Kidney (tissue), 13 donors: ENCODE measurements at regions not wholly inside any gene's neighbourhood (a gene's known extent, or its start where the extent isn't known, plus 50 kb on each side); places are given as distances from the start of the nearest gene placed in this dataset.

Experiments
- DNase-seq, 5 donors: peaks; one replicate each; pipeline ENCODE4 v3.0.0-alpha.2; 2013 to 2020
- FAIRE-seq: peaks from 2 replicates; lab custom pipeline; 2012; peaks lifted over from hg19 to GRCh38; lab: Jason Lieb, UNC
- H3K27ac ChIP-seq, 2 donors: one replicate each; pipeline ENCODE4 v1.7.0; 2013; ENCODE audit warnings: low read depth in 2 of 2, low read length in 2 of 2, inconsistent platforms in 1 of 2
- H3K27me3 ChIP-seq: one replicate; pipeline ENCODE4 v1.7.1; 2013; ENCODE audit warnings: low read length, inconsistent platforms; ENCODE audit not compliant: control insufficient read depth, insufficient read depth
- H3K36me3 ChIP-seq, 3 donors: one replicate each; pipeline versions ENCODE4 v1.7.0 to v1.7.1; 2013; ENCODE audit warnings: low read length in 3 of 3, control low read depth in 1 of 3, inconsistent platforms in 1 of 3; ENCODE audit not compliant: insufficient read depth in 3 of 3, control insufficient read depth in 2 of 3
- H3K4me1 ChIP-seq, 3 donors: one replicate each; pipeline versions ENCODE4 v1.7.0 to v1.7.1; 2013; ENCODE audit warnings: low read length in 3 of 3, inconsistent platforms in 1 of 3, low read depth in 1 of 3; ENCODE audit not compliant: control insufficient read depth in 2 of 3, insufficient read depth in 2 of 3
- H3K4me3 ChIP-seq, 3 donors: one replicate each; pipeline versions ENCODE4 v1.7.0 to v1.8.1; 2013; ENCODE audit warnings: low read length in 3 of 3, control low read depth in 1 of 3, inconsistent platforms in 1 of 3
- H3K9ac ChIP-seq, 3 donors: one replicate each; pipeline versions ENCODE4 v1.7.0 to v1.7.1; 2013; ENCODE audit warnings: low read length in 3 of 3, control low read depth in 1 of 3, inconsistent platforms in 1 of 3
- H3K9me3 ChIP-seq, 3 donors: one replicate each; pipeline versions ENCODE4 v1.7.0 to v1.7.1; 2013; ENCODE audit warnings: low read length in 3 of 3, control low read depth in 1 of 3, inconsistent platforms in 1 of 3; ENCODE audit not compliant: control insufficient read depth in 2 of 3, insufficient read depth in 1 of 3
- intact Hi-C: fragments of 100-400 bp; cut with DNase I; formaldehyde crosslinking; loops from one replicate; pipeline ENCODE4 v1.11.1; 2022
- TF ChIP-seq, protein P1 (sequence below): IDR thresholded peaks from 3 replicates; pipeline ENCODE4 v1.5.1; 2012; ENCODE audit warnings: mild to moderate bottlenecking, moderate library complexity, borderline replicate concordance; ENCODE audit not compliant: insufficient read depth; ENCODE audit errors: extremely low read depth
- donor health status: control.
- donor health status: control.
- donor health status: control.
- donor health status: control.
- donor health status: control.
- donor health status: DM: yes; HTN: yes; CAD: no.
- donor health status: Normal renal cell carcinoma (clear cell type).

DNA sequence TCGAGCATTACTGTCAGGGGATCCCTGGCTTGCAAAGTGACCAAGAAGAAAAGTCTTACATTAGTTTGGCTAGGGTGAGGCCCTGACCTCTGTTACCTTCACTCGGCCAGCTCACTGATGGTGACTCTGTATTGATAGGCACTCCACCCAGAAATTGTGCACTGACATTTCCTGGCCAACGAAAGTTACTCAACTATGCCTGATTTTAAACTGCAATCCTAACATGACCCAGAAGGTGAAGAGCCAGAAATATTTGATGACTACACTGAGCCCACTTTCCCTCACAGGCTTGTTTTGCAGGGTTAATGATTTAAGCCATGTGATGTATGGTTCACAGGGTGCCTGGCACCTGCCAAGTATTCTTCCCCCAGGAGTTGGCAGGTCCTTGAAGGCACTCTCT is 208.2 kb upstream of the MAF start:
- no peak for DNase-seq
- Histone ChIP-seq H3K9ac (no peak overlapping the region), H3K9me3 (no peaks in the 10 kb centered on the region), H3K4me3 (no peak overlapping the region), H3K36me3 (no peaks in the 10 kb centered on the region), H3K27ac (no peak overlapping the region), H3K4me1 (no peaks in the 10 kb centered on the region), H3K27me3 (no peaks in the 10 kb centered on the region)
- TF ChIP-seq, protein P1, sequence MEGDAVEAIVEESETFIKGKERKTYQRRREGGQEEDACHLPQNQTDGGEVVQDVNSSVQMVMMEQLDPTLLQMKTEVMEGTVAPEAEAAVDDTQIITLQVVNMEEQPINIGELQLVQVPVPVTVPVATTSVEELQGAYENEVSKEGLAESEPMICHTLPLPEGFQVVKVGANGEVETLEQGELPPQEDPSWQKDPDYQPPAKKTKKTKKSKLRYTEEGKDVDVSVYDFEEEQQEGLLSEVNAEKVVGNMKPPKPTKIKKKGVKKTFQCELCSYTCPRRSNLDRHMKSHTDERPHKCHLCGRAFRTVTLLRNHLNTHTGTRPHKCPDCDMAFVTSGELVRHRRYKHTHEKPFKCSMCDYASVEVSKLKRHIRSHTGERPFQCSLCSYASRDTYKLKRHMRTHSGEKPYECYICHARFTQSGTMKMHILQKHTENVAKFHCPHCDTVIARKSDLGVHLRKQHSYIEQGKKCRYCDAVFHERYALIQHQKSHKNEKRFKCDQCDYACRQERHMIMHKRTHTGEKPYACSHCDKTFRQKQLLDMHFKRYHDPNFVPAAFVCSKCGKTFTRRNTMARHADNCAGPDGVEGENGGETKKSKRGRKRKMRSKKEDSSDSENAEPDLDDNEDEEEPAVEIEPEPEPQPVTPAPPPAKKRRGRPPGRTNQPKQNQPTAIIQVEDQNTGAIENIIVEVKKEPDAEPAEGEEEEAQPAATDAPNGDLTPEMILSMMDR = no peak
- intact Hi-C loops = no loop called here
- no peak for FAIRE-seq

DNA sequence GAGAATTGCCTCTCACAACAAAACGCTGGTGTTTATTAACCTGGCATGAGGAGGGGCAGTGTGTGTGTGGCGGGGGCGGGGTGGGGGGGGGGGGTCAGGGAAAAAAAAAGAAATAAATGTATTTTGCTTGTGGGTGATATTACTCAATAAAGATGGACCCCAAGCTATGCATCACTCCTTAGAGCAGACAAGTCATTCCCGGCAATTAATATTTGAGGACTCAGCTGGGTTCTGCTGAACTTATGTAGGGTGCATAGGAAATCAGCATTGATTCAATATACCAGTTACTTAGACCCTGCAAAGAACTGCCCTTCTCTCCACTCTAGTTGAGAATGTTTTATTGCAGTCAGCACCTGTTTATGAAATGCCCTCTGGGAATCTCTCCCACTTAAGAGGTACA is 206.2 kb upstream of the MAF start:
- Histone ChIP-seq H3K9me3 (no peaks in the 10 kb centered on the region), H3K4me3 (no peak overlapping the region), H3K4me1 (no peaks in the 10 kb centered on the region), H3K27me3 (no peaks in the 10 kb centered on the region), H3K36me3 (no peaks in the 10 kb centered on the region), H3K9ac (no peak overlapping the region), H3K27ac (no peak overlapping the region)
- TF ChIP-seq, protein P1 = no peak
- FAIRE-seq (no peak), DNase-seq (no peak)
- intact Hi-C loops = no loop called here

DNA sequence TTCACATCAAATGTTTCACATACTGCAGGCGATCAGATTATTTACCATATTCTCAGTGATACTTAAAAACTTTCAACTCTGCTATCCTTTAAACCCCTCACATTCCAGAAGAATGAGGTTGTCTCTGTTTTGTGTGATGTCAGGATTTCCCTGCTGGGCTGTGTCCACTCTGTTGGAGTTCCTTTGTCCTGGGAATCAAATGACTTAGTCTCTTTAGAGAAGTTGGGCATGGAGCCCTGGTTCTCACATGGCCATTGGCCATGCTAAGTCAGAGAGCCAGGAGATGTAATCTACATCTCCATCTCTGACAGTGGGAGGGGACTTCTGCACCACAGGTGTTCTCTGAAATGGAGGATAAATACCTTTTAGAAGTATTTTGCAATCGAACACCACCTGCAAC is 205.1 kb upstream of the MAF start:
- H3K27me3 ChIP-seq = no peaks in the 10 kb centered on the region
- DNase-seq (no peak), FAIRE-seq (no peak)
- intact Hi-C loops = no loop called here
- H3K4me1 ChIP-seq = no peaks in the 10 kb centered on the region
- no peaks in the 10 kb centered on the region for H3K36me3 ChIP-seq
- no peaks in the 10 kb centered on the region for H3K9me3 ChIP-seq
- TF ChIP-seq, protein P1 = no peak
- no peak overlapping the region for H3K4me3 ChIP-seq
- H3K27ac ChIP-seq = no peak overlapping the region
- H3K9ac ChIP-seq = no peak overlapping the region

DNA sequence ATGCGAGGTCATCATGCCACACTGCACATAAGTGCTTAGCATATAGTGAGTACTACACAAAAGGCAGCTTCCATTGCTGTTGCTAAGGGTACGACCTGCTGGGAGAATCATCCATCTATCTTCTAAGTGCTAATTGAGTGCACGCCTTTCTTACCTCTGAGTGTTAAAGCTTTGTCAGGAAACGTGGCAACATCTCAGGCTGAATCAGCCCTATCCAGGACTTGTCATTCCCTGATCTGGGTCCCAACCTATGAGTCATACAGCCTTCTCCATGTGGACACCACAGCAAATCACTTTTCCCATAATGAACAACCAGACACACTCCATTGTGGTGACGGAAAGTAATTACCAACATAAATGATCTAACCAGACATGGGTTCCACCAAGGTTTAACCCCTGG is 201.1 kb upstream of the MAF start:
- no peaks in the 10 kb centered on the region for H3K36me3 ChIP-seq
- H3K9ac ChIP-seq = no peak overlapping the region
- no peaks in the 10 kb centered on the region for H3K4me1 ChIP-seq
- no peak overlapping the region for H3K27ac ChIP-seq
- no peaks in the 10 kb centered on the region for H3K27me3 ChIP-seq
- FAIRE-seq (no peak), DNase-seq (no peak)
- no peak overlapping the region for H3K4me3 ChIP-seq
- intact Hi-C loops = no loop called here
- TF ChIP-seq, protein P1 = no peak
- no peaks in the 10 kb centered on the region for H3K9me3 ChIP-seq
